ENCODE measurements at regions not wholly inside any gene's neighbourhood (a gene's known extent, or its start where the extent isn't known, plus 50 kb on each side); places are given as distances from the start of the nearest gene placed in this dataset.

- no peaks in the 10 kb centered on the region for H3F3A ChIP-seq (ENCODE audit: low read depth)
- no peaks in the 10 kb centered on the region for H4K20me1 ChIP-seq (ENCODE audit: insufficient read depth, low read length, poor library complexity, severe bottlenecking)
- TF ChIP-seq, protein P1, sequence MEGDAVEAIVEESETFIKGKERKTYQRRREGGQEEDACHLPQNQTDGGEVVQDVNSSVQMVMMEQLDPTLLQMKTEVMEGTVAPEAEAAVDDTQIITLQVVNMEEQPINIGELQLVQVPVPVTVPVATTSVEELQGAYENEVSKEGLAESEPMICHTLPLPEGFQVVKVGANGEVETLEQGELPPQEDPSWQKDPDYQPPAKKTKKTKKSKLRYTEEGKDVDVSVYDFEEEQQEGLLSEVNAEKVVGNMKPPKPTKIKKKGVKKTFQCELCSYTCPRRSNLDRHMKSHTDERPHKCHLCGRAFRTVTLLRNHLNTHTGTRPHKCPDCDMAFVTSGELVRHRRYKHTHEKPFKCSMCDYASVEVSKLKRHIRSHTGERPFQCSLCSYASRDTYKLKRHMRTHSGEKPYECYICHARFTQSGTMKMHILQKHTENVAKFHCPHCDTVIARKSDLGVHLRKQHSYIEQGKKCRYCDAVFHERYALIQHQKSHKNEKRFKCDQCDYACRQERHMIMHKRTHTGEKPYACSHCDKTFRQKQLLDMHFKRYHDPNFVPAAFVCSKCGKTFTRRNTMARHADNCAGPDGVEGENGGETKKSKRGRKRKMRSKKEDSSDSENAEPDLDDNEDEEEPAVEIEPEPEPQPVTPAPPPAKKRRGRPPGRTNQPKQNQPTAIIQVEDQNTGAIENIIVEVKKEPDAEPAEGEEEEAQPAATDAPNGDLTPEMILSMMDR (conservative IDR thresholded peaks at IDR 0.05; ENCODE audit: low read length): no peak
- no peak for TF ChIP-seq EZH2phosphoT487 (IDR thresholded peaks at IDR 0.05; ENCODE audit: borderline replicate concordance)
- no peak overlapping the region for H2AFZ ChIP-seq (ENCODE audit: low read length)
- H3K9ac ChIP-seq (ENCODE audit: low read depth, low read length, poor library complexity, severe bottlenecking): no peak overlapping the region
- H3K79me2 ChIP-seq (ENCODE audit: insufficient read depth, low read length): no peaks in the 10 kb centered on the region
- no peaks in the 10 kb centered on the region for H3K4me1 ChIP-seq (ENCODE audit: insufficient read depth, low read length, poor library complexity, severe bottlenecking)
- H3K27me3 ChIP-seq (ENCODE audit: insufficient read depth, low read length, poor library complexity, severe bottlenecking): no peaks in the 10 kb centered on the region
- no peaks in the 10 kb centered on the region for H3K9me3 ChIP-seq (ENCODE audit: insufficient read depth, low read depth, low read length)
- no peaks in the 10 kb centered on the region for H3K9me2 ChIP-seq (replicated peaks; ENCODE audit: low read depth, low read length)
- no peak overlapping the region for H3K4me3 ChIP-seq (ENCODE audit: low read length, poor library complexity, severe bottlenecking)
- H3K4me2 ChIP-seq (ENCODE audit: low read depth, low read length, poor library complexity, severe bottlenecking): no peak overlapping the region
- H3K36me3 ChIP-seq (ENCODE audit: insufficient read depth, low read length): no peaks in the 10 kb centered on the region
These were observed 192.8 kb upstream of the EEA1 start for GRCh38 chr12:93121729-93122488.

DNA sequence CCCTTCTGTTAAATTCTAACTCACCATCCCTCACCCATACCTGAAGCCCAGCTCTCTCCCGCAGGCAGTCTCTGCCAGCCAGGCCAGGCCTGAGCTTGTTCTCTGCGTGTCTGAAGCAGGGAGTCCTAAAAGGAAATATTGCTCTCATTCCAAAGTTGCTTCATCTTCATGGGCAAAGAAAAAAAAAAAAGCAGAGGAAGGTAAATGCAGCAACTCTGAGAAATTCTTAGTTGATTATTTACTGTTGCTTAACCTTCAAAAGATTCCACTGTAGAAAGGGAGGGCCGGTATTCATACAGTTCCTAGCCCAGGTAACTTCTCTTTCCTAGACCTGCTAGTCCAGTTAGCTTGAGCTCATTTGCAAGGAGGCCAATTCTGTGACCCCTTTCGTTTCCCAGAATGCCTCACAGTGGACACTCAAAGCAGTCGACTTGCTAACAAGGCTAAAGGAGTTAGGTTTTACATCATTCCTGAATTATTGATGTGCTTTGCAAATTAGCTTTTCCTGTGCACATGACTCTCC, 193.5 kb upstream of the EEA1 start:
- Histone ChIP-seq H3K9ac (ENCODE audit: low read depth, low read length, poor library complexity, severe bottlenecking) (no peak overlapping the region), H3F3A (ENCODE audit: low read depth) (no peaks in the 10 kb centered on the region), H3K4me2 (ENCODE audit: low read depth, low read length, poor library complexity, severe bottlenecking) (no peak overlapping the region), H3K27me3 (ENCODE audit: insufficient read depth, low read length, poor library complexity, severe bottlenecking) (no peaks in the 10 kb centered on the region), H4K20me1 (ENCODE audit: insufficient read depth, low read length, poor library complexity, severe bottlenecking) (no peaks in the 10 kb centered on the region), H2AFZ (ENCODE audit: low read length) (no peak overlapping the region), H3K9me2 (replicated peaks; ENCODE audit: low read depth, low read length) (no peaks in the 10 kb centered on the region), H3K79me2 (ENCODE audit: insufficient read depth, low read length) (no peaks in the 10 kb centered on the region), H3K9me3 (ENCODE audit: insufficient read depth, low read depth, low read length) (no peaks in the 10 kb centered on the region), H3K4me3 (ENCODE audit: low read length, poor library complexity, severe bottlenecking) (no peak overlapping the region), H3K36me3 (ENCODE audit: insufficient read depth, low read length) (no peaks in the 10 kb centered on the region), H3K4me1 (ENCODE audit: insufficient read depth, low read length, poor library complexity, severe bottlenecking) (no peaks in the 10 kb centered on the region)
- no peak for TF ChIP-seq EZH2phosphoT487 (IDR thresholded peaks at IDR 0.05; ENCODE audit: borderline replicate concordance)
- TF ChIP-seq, protein P1 (conservative IDR thresholded peaks at IDR 0.05; ENCODE audit: low read length): no peak

GRCh38 chr12:93125126-93125525, 196.0 kb upstream of the EEA1 start:
- Histone ChIP-seq H3K9me3 (ENCODE audit: insufficient read depth, low read depth, low read length) (no peaks in the 10 kb centered on the region), H2AFZ (ENCODE audit: low read length) (no peak overlapping the region), H3K4me2 (ENCODE audit: low read depth, low read length, poor library complexity, severe bottlenecking) (no peak overlapping the region), H3K9ac (ENCODE audit: low read depth, low read length, poor library complexity, severe bottlenecking) (no peak overlapping the region), H4K20me1 (ENCODE audit: insufficient read depth, low read length, poor library complexity, severe bottlenecking) (no peaks in the 10 kb centered on the region), H3K4me3 (ENCODE audit: low read length, poor library complexity, severe bottlenecking) (no peak overlapping the region), H3K36me3 (ENCODE audit: insufficient read depth, low read length) (no peaks in the 10 kb centered on the region), H3K9me2 (replicated peaks; ENCODE audit: low read depth, low read length) (no peaks in the 10 kb centered on the region), H3K4me1 (ENCODE audit: insufficient read depth, low read length, poor library complexity, severe bottlenecking) (no peaks in the 10 kb centered on the region), H3F3A (ENCODE audit: low read depth) (no peaks in the 10 kb centered on the region), H3K79me2 (ENCODE audit: insufficient read depth, low read length) (no peaks in the 10 kb centered on the region), H3K27me3 (ENCODE audit: insufficient read depth, low read length, poor library complexity, severe bottlenecking) (no peaks in the 10 kb centered on the region)
- TF ChIP-seq, protein P1 (conservative IDR thresholded peaks at IDR 0.05; ENCODE audit: low read length): no peak
- no peak for TF ChIP-seq EZH2phosphoT487 (IDR thresholded peaks at IDR 0.05; ENCODE audit: borderline replicate concordance)
